H1 (cell line): ENCODE measurements at regions not wholly inside any gene's neighbourhood (a gene's known extent, or its start where the extent isn't known, plus 50 kb on each side); places are given as distances from the start of the nearest gene placed in this dataset.

ENCODE experiments used
- CTCF ChIA-PET: fragments of 300-600 bp; sonication (Branson Sonifier 250); formaldehyde crosslinking; loops from one replicate; lab custom pipeline; 2021; ENCODE audit not compliant: partially characterized antibody; lab: Charles Lee
- POLR2A ChIA-PET: fragments of 300-600 bp; sonication (Branson Sonifier 250); formaldehyde crosslinking; loops from one replicate; lab custom pipeline; 2021; ENCODE audit warnings: inconsistent platforms; ENCODE audit not compliant: partially characterized antibody; lab: Charles Lee
- DNase-seq, 2 experiments: peaks; one replicate each; pipeline versions ENCODE4 v3.0.0 to v3.0.0-alpha.2; 2010 to 2022; ENCODE audit warnings: low spot score in 2 of 2, low read depth in 1 of 2, mixed read lengths in 1 of 2
- FAIRE-seq: peaks from 2 replicates; lab custom pipeline; 2011; peaks lifted over from hg19 to GRCh38; lab: Jason Lieb, UNC
- H2AFZ ChIP-seq: 2 replicates; pipeline ENCODE4 v1.8.1; 2012; ENCODE audit warnings: low read length, inconsistent platforms
- H2AK5ac ChIP-seq: 2 replicates; pipeline ENCODE4 v1.6.1; 2013; ENCODE audit warnings: low read depth, low read length
- H2BK120ac ChIP-seq: replicated peaks from 2 replicates; pipeline ENCODE3; 2013; ENCODE audit warnings: low read depth, low read length, inconsistent platforms
- H2BK12ac ChIP-seq: 2 replicates; pipeline ENCODE4 v1.6.1; 2013; ENCODE audit warnings: low read depth, low read length
- H2BK15ac ChIP-seq: 2 replicates; pipeline ENCODE4 v1.6.1; 2013; ENCODE audit warnings: low read length
- H2BK20ac ChIP-seq: 2 replicates; pipeline ENCODE4 v1.6.1; 2013; ENCODE audit warnings: low read length
- H2BK5ac ChIP-seq: 2 replicates; pipeline ENCODE4 v1.6.1; 2013; ENCODE audit warnings: low read depth, low read length
- H3K14ac ChIP-seq: 2 replicates; pipeline ENCODE4 v1.6.1; 2013; ENCODE audit warnings: inconsistent platforms; ENCODE audit not compliant: insufficient read length
- H3K18ac ChIP-seq: 2 replicates; pipeline ENCODE4 v1.6.1; 2013; ENCODE audit warnings: low read length; ENCODE audit errors: extremely low read depth
- H3K23ac ChIP-seq: 2 replicates; pipeline ENCODE4 v1.6.1; 2013; ENCODE audit warnings: inconsistent platforms; ENCODE audit not compliant: insufficient read length
- H3K23me2 ChIP-seq: 2 replicates; pipeline ENCODE4 v1.6.1; 2013; ENCODE audit warnings: low read depth, low read length
- H3K27ac ChIP-seq: 2 replicates; pipeline ENCODE4 v1.6.1; 2011; ENCODE audit warnings: low read depth, low read length, inconsistent platforms
- H3K27me3 ChIP-seq, 4 experiments: replicated peaks in 1 of 4; 1 replicate in 1 of 4; 2 replicates in 3 of 4; pipeline versions ENCODE4 v1.6.1 to v1.8.1; 2011 to 2013; ENCODE audit warnings: low read length in 3 of 4, mild to moderate bottlenecking in 3 of 4, inconsistent platforms in 2 of 4, mixed read lengths in 2 of 4, moderate library complexity in 1 of 4; ENCODE audit not compliant: control insufficient read depth in 3 of 4, insufficient read depth in 3 of 4; ENCODE audit errors: extremely low read depth in 1 of 4
- H3K36me3 ChIP-seq, 4 experiments: 2 replicates each; pipeline versions ENCODE4 v1.6.1 to v1.8.1; 2011 to 2013; ENCODE audit warnings: mild to moderate bottlenecking in 4 of 4, low read length in 3 of 4, moderate library complexity in 2 of 4, control low read depth in 1 of 4, inconsistent platforms in 1 of 4; ENCODE audit not compliant: insufficient read depth in 4 of 4, control insufficient read depth in 2 of 4
- H3K4ac ChIP-seq: replicated peaks from 2 replicates; pipeline ENCODE3; 2013; ENCODE audit warnings: low read length, low read depth, mixed read lengths, inconsistent platforms; ENCODE audit not compliant: insufficient read length
- H3K4me1 ChIP-seq, 4 experiments: replicated peaks in 1 of 4; 1 replicate in 1 of 4; 2 replicates in 3 of 4; pipeline versions ENCODE4 v1.6.1 to v1.8.1; 2011 to 2013; ENCODE audit warnings: low read length in 3 of 4, inconsistent platforms in 2 of 4, mixed read lengths in 1 of 4; ENCODE audit not compliant: insufficient read depth in 4 of 4, control insufficient read depth in 3 of 4
- H3K4me2 ChIP-seq, 2 experiments: 2 replicates each; pipeline versions ENCODE4 v1.6.1 to v1.8.1; 2011 to 2013; ENCODE audit warnings: low read depth in 2 of 2, low read length in 2 of 2, control low read depth in 1 of 2, inconsistent platforms in 1 of 2, mild to moderate bottlenecking in 1 of 2; ENCODE audit not compliant: insufficient read depth in 1 of 2
- H3K4me3 ChIP-seq, 4 experiments: fragments of 200-600, 300-600 bp in 1 of 4; sonication (generic), shearing (Covaris generic), sonication (Bioruptor Twin) in 1 of 4; 2 replicates each; pipeline versions ENCODE4 v1.5.1 to v1.8.1; 2011 to 2016; ENCODE audit warnings: low read length in 4 of 4, low read depth in 3 of 4, control low read depth in 2 of 4, inconsistent platforms in 2 of 4, mild to moderate bottlenecking in 2 of 4, mixed read lengths in 1 of 4, moderate library complexity in 1 of 4; ENCODE audit not compliant: insufficient read depth in 2 of 4; ENCODE audit errors: extremely low read depth in 1 of 4
- H3K56ac ChIP-seq: replicated peaks from 2 replicates; pipeline ENCODE3; 2013; ENCODE audit warnings: low read depth, mild to moderate bottlenecking, mixed read lengths, low read length, inconsistent platforms; ENCODE audit not compliant: insufficient read length
- H3K79me1 ChIP-seq: 2 replicates; pipeline ENCODE4 v1.6.1; 2013; ENCODE audit warnings: low read depth, low read length, control low read depth
- H3K79me2 ChIP-seq, 2 experiments: 2 replicates each; pipeline versions ENCODE4 v1.6.1 to v1.8.1; 2012 to 2013; ENCODE audit warnings: low read length in 2 of 2, mild to moderate bottlenecking in 2 of 2, inconsistent platforms in 1 of 2; ENCODE audit not compliant: insufficient read depth in 2 of 2, control insufficient read depth in 1 of 2
- H3K9ac ChIP-seq, 4 experiments: replicated peaks in 1 of 4; 1 replicate in 1 of 4; 2 replicates in 3 of 4; pipeline versions ENCODE4 v1.6.1 to v1.8.1; 2011 to 2013; ENCODE audit warnings: low read depth in 3 of 4, low read length in 3 of 4, control low read depth in 2 of 4, mild to moderate bottlenecking in 2 of 4, moderate library complexity in 2 of 4, inconsistent platforms in 1 of 4; ENCODE audit errors: extremely low read depth in 1 of 4
- H3K9me3 ChIP-seq, 2 experiments: 2 replicates each; pipeline versions ENCODE4 v1.6.1 to v1.8.1; 2012 to 2013; ENCODE audit warnings: mild to moderate bottlenecking in 2 of 2, moderate library complexity in 2 of 2, control low read depth in 1 of 2, inconsistent platforms in 1 of 2, low read depth in 1 of 2, low read length in 1 of 2, mixed read lengths in 1 of 2; ENCODE audit not compliant: insufficient read depth in 2 of 2
- H4K20me1 ChIP-seq, 2 experiments: replicated peaks in 1 of 2; 2 replicates each; pipeline versions ENCODE3 to v1.8.1; 2011 to 2013; ENCODE audit warnings: inconsistent platforms in 2 of 2, low read length in 2 of 2, mild to moderate bottlenecking in 1 of 2; ENCODE audit not compliant: insufficient read depth in 2 of 2, control insufficient read depth in 1 of 2
- H4K5ac ChIP-seq: 2 replicates; pipeline ENCODE4 v1.6.1; 2013; ENCODE audit warnings: low read length, low read depth, mixed read lengths, inconsistent platforms; ENCODE audit not compliant: insufficient read length
- H4K8ac ChIP-seq: 2 replicates; pipeline ENCODE4 v1.8.0; 2013; ENCODE audit warnings: mild to moderate bottlenecking, moderate library complexity, low read length, inconsistent platforms; ENCODE audit not compliant: insufficient read depth; ENCODE audit errors: extremely low read depth
- H4K91ac ChIP-seq: replicated peaks from 2 replicates; pipeline ENCODE3; 2013; ENCODE audit warnings: low read length, mixed read lengths, inconsistent platforms; ENCODE audit not compliant: insufficient read length
- ATF2 ChIP-seq: IDR thresholded peaks from 2 replicates; pipeline ENCODE4 v1.6.1; 2012; ENCODE audit warnings: low read length, inconsistent platforms
- BCL11A ChIP-seq, 2 experiments: IDR thresholded peaks; one replicate each; pipeline ENCODE4 v1.6.1; 2011; ENCODE audit warnings: low read depth in 2 of 2, low read length in 2 of 2, mild to moderate bottlenecking in 2 of 2
- CHD1 ChIP-seq: IDR thresholded peaks from 2 replicates; pipeline ENCODE4 v1.6.1; 2012; ENCODE audit warnings: low read depth, low read length, improper control_type of control experiment
- CREB1 ChIP-seq: IDR thresholded peaks from 2 replicates; pipeline ENCODE4 v1.6.1; 2012; ENCODE audit warnings: inconsistent platforms
- EP300 ChIP-seq, 2 experiments: IDR thresholded peaks; 1 replicate in 1 of 2; 2 replicates in 1 of 2; pipeline ENCODE4 v1.6.1; 2011 to 2012; ENCODE audit warnings: low read depth in 2 of 2, low read length in 2 of 2, mild to moderate bottlenecking in 2 of 2, borderline replicate concordance in 1 of 2, inconsistent platforms in 1 of 2, moderate library complexity in 1 of 2
- JUN ChIP-seq: IDR thresholded peaks from 2 replicates; pipeline ENCODE4 v1.6.1; 2011; ENCODE audit warnings: low read depth, mild to moderate bottlenecking, improper control_type of control experiment, low read length
- JUND ChIP-seq: IDR thresholded peaks from 2 replicates; pipeline ENCODE4 v1.6.1; 2011; ENCODE audit warnings: mild to moderate bottlenecking, improper control_type of control experiment, low read length
- KDM4A ChIP-seq: IDR thresholded peaks from one replicate; pipeline ENCODE4 v1.7.1; 2012; ENCODE audit warnings: low read depth, mild to moderate bottlenecking, moderate library complexity, low read length, inconsistent platforms; ENCODE audit not compliant: severe bottlenecking
- KDM5A ChIP-seq: fragments of 200-600 bp; IDR thresholded peaks from 2 replicates; pipeline ENCODE4 v1.7.1; 2012; ENCODE audit warnings: mild to moderate bottlenecking, low read length, inconsistent platforms, mixed read lengths
- MAFK ChIP-seq: IDR thresholded peaks from 2 replicates; pipeline ENCODE4 v1.6.1; 2012; ENCODE audit warnings: low read depth, mild to moderate bottlenecking, improper control_type of control experiment, low read length
- RBBP5 ChIP-seq: IDR thresholded peaks from 2 replicates; pipeline ENCODE4 v1.7.1; 2012; ENCODE audit warnings: low read depth, mild to moderate bottlenecking, inconsistent platforms, low read length, moderate library complexity, borderline replicate concordance
- RFX5 ChIP-seq: IDR thresholded peaks from 2 replicates; pipeline ENCODE4 v1.6.1; 2011; ENCODE audit warnings: low read depth, low read length, improper control_type of control experiment, borderline replicate concordance
- SAP30 ChIP-seq: fragments of 300-600 bp; sonication (generic); IDR thresholded peaks from 2 replicates; pipeline ENCODE4 v1.7.1; 2012; ENCODE audit warnings: low read length, moderate library complexity, mild to moderate bottlenecking, inconsistent platforms; ENCODE audit not compliant: insufficient read depth, insufficient replicate concordance
- SIRT6 ChIP-seq: IDR thresholded peaks from one replicate; pipeline ENCODE4 v1.7.1; 2012; ENCODE audit warnings: low read length, inconsistent platforms
- WGBS, 2 experiments: shearing (Covaris generic) in 1 of 2; methylation state at CpG; one replicate each; pipeline versions ENCODE4 v1.1.6 to v1.1.7; 2013 to 2015; ENCODE audit warnings: low lambda C conversion rate in 2 of 2, mixed read lengths in 2 of 2, inconsistent platforms in 1 of 2, low coverage in 1 of 2, missing lambda C conversion rate in 1 of 2; ENCODE audit not compliant: insufficient replicate concordance in 2 of 2, insufficient coverage in 1 of 2, insufficient read length in 1 of 2; ENCODE audit errors: extremely low coverage in 1 of 2, missing lambda C conversion rate in 1 of 2; 5-methylcytosine and 5-hydroxymethylcytosine counted together

GRCh38 chr3:144585953-144586352, 614.3 kb downstream of the DIPK2A start:
- H3K4me3 ChIP-seq = no peak overlapping the region
- CTCF ChIA-PET = no interaction called here
- H3K56ac ChIP-seq = no peak overlapping the region
- no peak overlapping the region for H4K5ac ChIP-seq
- POLR2A ChIA-PET = no interaction called here
- H4K8ac ChIP-seq = no peak overlapping the region
- H3K27me3 ChIP-seq = no peaks in the 10 kb centered on the region
- no peaks in the 10 kb centered on the region for H4K20me1 ChIP-seq
- H3K14ac ChIP-seq = no peak overlapping the region
- H3K4me1 ChIP-seq = peaks cover 0 to 6% (median 2%) of the 10 kb centered on the region in 4 experiments; a peak in 2 of 7 replicates
- no peaks in the 10 kb centered on the region for H3K79me1 ChIP-seq
- no peak overlapping the region for H4K91ac ChIP-seq
- no peak overlapping the region for H3K4me2 ChIP-seq
- H3K79me2 ChIP-seq = no peaks in the 10 kb centered on the region
- H3K27ac ChIP-seq = no peak overlapping the region
- H2BK15ac ChIP-seq = no peak overlapping the region
- no peak overlapping the region for H2BK5ac ChIP-seq
- no peak overlapping the region for H2BK12ac ChIP-seq
- H2AK5ac ChIP-seq = no peak overlapping the region
- 94% methylated on average over 7 of the region's 7 CpGs; no CpG with 5 or more reads in 1 of the 2 experiments for WGBS, 2 experiments
- no peak overlapping the region for H3K9ac ChIP-seq
- H3K18ac ChIP-seq = no peak overlapping the region
- no peak overlapping the region for H3K23ac ChIP-seq
- FAIRE-seq = no peak
- H3K4ac ChIP-seq = no peak overlapping the region
- H2BK20ac ChIP-seq = no peak overlapping the region
- no peaks in the 10 kb centered on the region; the same call in 1 of the 2 replicates for H3K23me2 ChIP-seq
- no peak for DNase-seq
- H3K9me3 ChIP-seq = no peaks in the 10 kb centered on the region
- no peaks in the 10 kb centered on the region for H3K36me3 ChIP-seq
- no peak overlapping the region for H2AFZ ChIP-seq
- H2BK120ac ChIP-seq = no peak overlapping the region
- TF ChIP-seq CREB1 (no peak), JUND (no peak), MAFK (no peak), CHD1 (no peak), ATF2 (no peak), RBBP5 (no peak), SIRT6 (no peak), BCL11A (IDR thresholded peaks at IDR 0.05; ENCODE audit: low read depth in 2 of 2, low read length in 2 of 2) (no peak), SAP30 (no peak), EP300 (IDR thresholded peaks at IDR 0.05; ENCODE audit: borderline replicate concordance in 1 of 2, low read depth in 2 of 2, low read length in 2 of 2) (no peak), KDM5A (no peak), JUN (no peak), KDM4A (no peak), RFX5 (no peak)
